H1 (cell line): ENCODE measurements at regions not wholly inside any gene's neighbourhood (a gene's known extent, or its start where the extent isn't known, plus 50 kb on each side); places are given as distances from the start of the nearest gene placed in this dataset.

Source experiments
- CTCF ChIA-PET: fragments of 300-600 bp; sonication (Branson Sonifier 250); formaldehyde crosslinking; loops from one replicate; lab custom pipeline; 2021; ENCODE audit not compliant: partially characterized antibody; lab: Charles Lee
- POLR2A ChIA-PET: fragments of 300-600 bp; sonication (Branson Sonifier 250); formaldehyde crosslinking; loops from one replicate; lab custom pipeline; 2021; ENCODE audit warnings: inconsistent platforms; ENCODE audit not compliant: partially characterized antibody; lab: Charles Lee
- DNase-seq, 2 experiments: peaks; one replicate each; pipeline versions ENCODE4 v3.0.0 to v3.0.0-alpha.2; 2010 to 2022; ENCODE audit warnings: low spot score in 2 of 2, low read depth in 1 of 2, mixed read lengths in 1 of 2
- FAIRE-seq: peaks from 2 replicates; lab custom pipeline; 2011; peaks lifted over from hg19 to GRCh38; lab: Jason Lieb, UNC
- H2AFZ ChIP-seq: 2 replicates; pipeline ENCODE4 v1.8.1; 2012; ENCODE audit warnings: low read length, inconsistent platforms
- H2AK5ac ChIP-seq: 2 replicates; pipeline ENCODE4 v1.6.1; 2013; ENCODE audit warnings: low read depth, low read length
- H2BK120ac ChIP-seq: replicated peaks from 2 replicates; pipeline ENCODE3; 2013; ENCODE audit warnings: low read depth, low read length, inconsistent platforms
- H2BK12ac ChIP-seq: 2 replicates; pipeline ENCODE4 v1.6.1; 2013; ENCODE audit warnings: low read depth, low read length
- H2BK15ac ChIP-seq: 2 replicates; pipeline ENCODE4 v1.6.1; 2013; ENCODE audit warnings: low read length
- H2BK20ac ChIP-seq: 2 replicates; pipeline ENCODE4 v1.6.1; 2013; ENCODE audit warnings: low read length
- H2BK5ac ChIP-seq: 2 replicates; pipeline ENCODE4 v1.6.1; 2013; ENCODE audit warnings: low read depth, low read length
- H3K14ac ChIP-seq: 2 replicates; pipeline ENCODE4 v1.6.1; 2013; ENCODE audit warnings: inconsistent platforms; ENCODE audit not compliant: insufficient read length
- H3K18ac ChIP-seq: 2 replicates; pipeline ENCODE4 v1.6.1; 2013; ENCODE audit warnings: low read length; ENCODE audit errors: extremely low read depth
- H3K23ac ChIP-seq: 2 replicates; pipeline ENCODE4 v1.6.1; 2013; ENCODE audit warnings: inconsistent platforms; ENCODE audit not compliant: insufficient read length
- H3K23me2 ChIP-seq: 2 replicates; pipeline ENCODE4 v1.6.1; 2013; ENCODE audit warnings: low read depth, low read length
- H3K27ac ChIP-seq: 2 replicates; pipeline ENCODE4 v1.6.1; 2011; ENCODE audit warnings: low read depth, low read length, inconsistent platforms
- H3K27me3 ChIP-seq, 4 experiments: replicated peaks in 1 of 4; 1 replicate in 1 of 4; 2 replicates in 3 of 4; pipeline versions ENCODE4 v1.6.1 to v1.8.1; 2011 to 2013; ENCODE audit warnings: low read length in 3 of 4, mild to moderate bottlenecking in 3 of 4, inconsistent platforms in 2 of 4, mixed read lengths in 2 of 4, moderate library complexity in 1 of 4; ENCODE audit not compliant: control insufficient read depth in 3 of 4, insufficient read depth in 3 of 4; ENCODE audit errors: extremely low read depth in 1 of 4
- H3K36me3 ChIP-seq, 4 experiments: 2 replicates each; pipeline versions ENCODE4 v1.6.1 to v1.8.1; 2011 to 2013; ENCODE audit warnings: mild to moderate bottlenecking in 4 of 4, low read length in 3 of 4, moderate library complexity in 2 of 4, control low read depth in 1 of 4, inconsistent platforms in 1 of 4; ENCODE audit not compliant: insufficient read depth in 4 of 4, control insufficient read depth in 2 of 4
- H3K4ac ChIP-seq: replicated peaks from 2 replicates; pipeline ENCODE3; 2013; ENCODE audit warnings: low read length, low read depth, mixed read lengths, inconsistent platforms; ENCODE audit not compliant: insufficient read length
- H3K4me1 ChIP-seq, 4 experiments: replicated peaks in 1 of 4; 1 replicate in 1 of 4; 2 replicates in 3 of 4; pipeline versions ENCODE4 v1.6.1 to v1.8.1; 2011 to 2013; ENCODE audit warnings: low read length in 3 of 4, inconsistent platforms in 2 of 4, mixed read lengths in 1 of 4; ENCODE audit not compliant: insufficient read depth in 4 of 4, control insufficient read depth in 3 of 4
- H3K4me2 ChIP-seq, 2 experiments: 2 replicates each; pipeline versions ENCODE4 v1.6.1 to v1.8.1; 2011 to 2013; ENCODE audit warnings: low read depth in 2 of 2, low read length in 2 of 2, control low read depth in 1 of 2, inconsistent platforms in 1 of 2, mild to moderate bottlenecking in 1 of 2; ENCODE audit not compliant: insufficient read depth in 1 of 2
- H3K4me3 ChIP-seq, 4 experiments: fragments of 200-600, 300-600 bp in 1 of 4; sonication (generic), shearing (Covaris generic), sonication (Bioruptor Twin) in 1 of 4; 2 replicates each; pipeline versions ENCODE4 v1.5.1 to v1.8.1; 2011 to 2016; ENCODE audit warnings: low read length in 4 of 4, low read depth in 3 of 4, control low read depth in 2 of 4, inconsistent platforms in 2 of 4, mild to moderate bottlenecking in 2 of 4, mixed read lengths in 1 of 4, moderate library complexity in 1 of 4; ENCODE audit not compliant: insufficient read depth in 2 of 4; ENCODE audit errors: extremely low read depth in 1 of 4
- H3K56ac ChIP-seq: replicated peaks from 2 replicates; pipeline ENCODE3; 2013; ENCODE audit warnings: low read depth, mild to moderate bottlenecking, mixed read lengths, low read length, inconsistent platforms; ENCODE audit not compliant: insufficient read length
- H3K79me1 ChIP-seq: 2 replicates; pipeline ENCODE4 v1.6.1; 2013; ENCODE audit warnings: low read depth, low read length, control low read depth
- H3K79me2 ChIP-seq, 2 experiments: 2 replicates each; pipeline versions ENCODE4 v1.6.1 to v1.8.1; 2012 to 2013; ENCODE audit warnings: low read length in 2 of 2, mild to moderate bottlenecking in 2 of 2, inconsistent platforms in 1 of 2; ENCODE audit not compliant: insufficient read depth in 2 of 2, control insufficient read depth in 1 of 2
- H3K9ac ChIP-seq, 4 experiments: replicated peaks in 1 of 4; 1 replicate in 1 of 4; 2 replicates in 3 of 4; pipeline versions ENCODE4 v1.6.1 to v1.8.1; 2011 to 2013; ENCODE audit warnings: low read depth in 3 of 4, low read length in 3 of 4, control low read depth in 2 of 4, mild to moderate bottlenecking in 2 of 4, moderate library complexity in 2 of 4, inconsistent platforms in 1 of 4; ENCODE audit errors: extremely low read depth in 1 of 4
- H3K9me3 ChIP-seq, 2 experiments: 2 replicates each; pipeline versions ENCODE4 v1.6.1 to v1.8.1; 2012 to 2013; ENCODE audit warnings: mild to moderate bottlenecking in 2 of 2, moderate library complexity in 2 of 2, control low read depth in 1 of 2, inconsistent platforms in 1 of 2, low read depth in 1 of 2, low read length in 1 of 2, mixed read lengths in 1 of 2; ENCODE audit not compliant: insufficient read depth in 2 of 2
- H4K20me1 ChIP-seq, 2 experiments: replicated peaks in 1 of 2; 2 replicates each; pipeline versions ENCODE3 to v1.8.1; 2011 to 2013; ENCODE audit warnings: inconsistent platforms in 2 of 2, low read length in 2 of 2, mild to moderate bottlenecking in 1 of 2; ENCODE audit not compliant: insufficient read depth in 2 of 2, control insufficient read depth in 1 of 2
- H4K5ac ChIP-seq: 2 replicates; pipeline ENCODE4 v1.6.1; 2013; ENCODE audit warnings: low read length, low read depth, mixed read lengths, inconsistent platforms; ENCODE audit not compliant: insufficient read length
- H4K8ac ChIP-seq: 2 replicates; pipeline ENCODE4 v1.8.0; 2013; ENCODE audit warnings: mild to moderate bottlenecking, moderate library complexity, low read length, inconsistent platforms; ENCODE audit not compliant: insufficient read depth; ENCODE audit errors: extremely low read depth
- H4K91ac ChIP-seq: replicated peaks from 2 replicates; pipeline ENCODE3; 2013; ENCODE audit warnings: low read length, mixed read lengths, inconsistent platforms; ENCODE audit not compliant: insufficient read length
- ASH2L ChIP-seq: fragments of 200-600, 300-600 bp; sonication (generic); IDR thresholded peaks from one replicate; pipeline ENCODE4 v1.7.1; 2017; ENCODE audit warnings: low read length
- BCL11A ChIP-seq, 2 experiments: IDR thresholded peaks; one replicate each; pipeline ENCODE4 v1.6.1; 2011; ENCODE audit warnings: low read depth in 2 of 2, low read length in 2 of 2, mild to moderate bottlenecking in 2 of 2
- CHD1 ChIP-seq: IDR thresholded peaks from 2 replicates; pipeline ENCODE4 v1.6.1; 2012; ENCODE audit warnings: low read depth, low read length, improper control_type of control experiment
- CHD2 ChIP-seq: IDR thresholded peaks from 2 replicates; pipeline ENCODE4 v1.6.1; 2012; ENCODE audit warnings: low read length, improper control_type of control experiment
- CREB1 ChIP-seq: IDR thresholded peaks from 2 replicates; pipeline ENCODE4 v1.6.1; 2012; ENCODE audit warnings: inconsistent platforms
- CTBP2 ChIP-seq: IDR thresholded peaks from 2 replicates; pipeline ENCODE4 v1.7.0; 2011; ENCODE audit warnings: borderline replicate concordance, mild to moderate bottlenecking, moderate library complexity, mixed read lengths, low read length; ENCODE audit not compliant: insufficient read depth, insufficient read length
- EP300 ChIP-seq, 2 experiments: IDR thresholded peaks; 1 replicate in 1 of 2; 2 replicates in 1 of 2; pipeline ENCODE4 v1.6.1; 2011 to 2012; ENCODE audit warnings: low read depth in 2 of 2, low read length in 2 of 2, mild to moderate bottlenecking in 2 of 2, borderline replicate concordance in 1 of 2, inconsistent platforms in 1 of 2, moderate library complexity in 1 of 2
- GABPA ChIP-seq: IDR thresholded peaks from 2 replicates; pipeline ENCODE4 v1.6.1; 2011; ENCODE audit warnings: mild to moderate bottlenecking, low read length, moderate library complexity, borderline replicate concordance; ENCODE audit not compliant: insufficient read depth
- MAFK ChIP-seq: IDR thresholded peaks from 2 replicates; pipeline ENCODE4 v1.6.1; 2012; ENCODE audit warnings: low read depth, mild to moderate bottlenecking, improper control_type of control experiment, low read length
- POU5F1 ChIP-seq: IDR thresholded peaks from 2 replicates; pipeline ENCODE4 v1.6.1; 2011; ENCODE audit warnings: low read depth, mild to moderate bottlenecking, low read length, moderate library complexity
- SRF ChIP-seq: IDR thresholded peaks from 2 replicates; pipeline ENCODE4 v1.6.1; 2011; ENCODE audit warnings: mild to moderate bottlenecking, low read depth, low read length, moderate library complexity
- SUZ12 ChIP-seq: fragments of 200-600 bp; sonication (generic); IDR thresholded peaks from 2 replicates; pipeline ENCODE4 v1.6.1; 2012; ENCODE audit warnings: mild to moderate bottlenecking, inconsistent platforms, low read length, moderate library complexity, mixed read lengths
- USF2 ChIP-seq: IDR thresholded peaks from 2 replicates; pipeline ENCODE4 v1.6.1; 2011; ENCODE audit warnings: low read length, improper control_type of control experiment
- WGBS, 2 experiments: shearing (Covaris generic) in 1 of 2; methylation state at CpG; one replicate each; pipeline versions ENCODE4 v1.1.6 to v1.1.7; 2013 to 2015; ENCODE audit warnings: low lambda C conversion rate in 2 of 2, mixed read lengths in 2 of 2, inconsistent platforms in 1 of 2, low coverage in 1 of 2, missing lambda C conversion rate in 1 of 2; ENCODE audit not compliant: insufficient replicate concordance in 2 of 2, insufficient coverage in 1 of 2, insufficient read length in 1 of 2; ENCODE audit errors: extremely low coverage in 1 of 2, missing lambda C conversion rate in 1 of 2; 5-methylcytosine and 5-hydroxymethylcytosine counted together

GRCh38 chr9:32837551-32838058 is 54.3 kb downstream of the TMEM215 start:
- Histone ChIP-seq H3K79me2 (no peaks in the 10 kb centered on the region), H2BK12ac (no peak overlapping the region), H2BK20ac (no peak overlapping the region), H4K91ac (no peak overlapping the region), H2BK120ac (no peak overlapping the region), H3K27me3 (peaks cover 0 to 1% (median 0%) of the 10 kb centered on the region in 4 experiments; a peak in 1 of 7 replicates), H3K4me3 (no peak overlapping the region), H3K56ac (no peak overlapping the region), H3K23me2 (no peaks in the 10 kb centered on the region), H2BK15ac (no peak overlapping the region), H3K4me1 (no peaks in the 10 kb centered on the region), H3K27ac (no peak overlapping the region), H4K8ac (no peak overlapping the region), H3K36me3 (no peaks in the 10 kb centered on the region), H3K23ac (no peak overlapping the region), H4K5ac (no peak overlapping the region), H2AFZ (no peak overlapping the region), H3K9me3 (no peaks in the 10 kb centered on the region), H2AK5ac (no peak overlapping the region), H4K20me1 (no peaks in the 10 kb centered on the region), H3K9ac (no peak overlapping the region), H3K4me2 (no peak overlapping the region), H3K79me1 (no peaks in the 10 kb centered on the region), H3K18ac (no peak overlapping the region), H2BK5ac (no peak overlapping the region), H3K4ac (no peak overlapping the region), H3K14ac (no peak overlapping the region)
- no peak for FAIRE-seq
- DNase-seq: no peak
- ChIA-PET POLR2A (no interaction called here), CTCF (interaction anchor here (2.3 kb wide), 1 partner anchor 131 kb away, joined by 11 read pairs; no protein-coding TSS in a partner anchor)
- 84% methylated on average over 3 of the region's 3 CpGs; no CpG with 5 or more reads in 1 of the 2 experiments for WGBS, 2 experiments
- TF ChIP-seq CREB1 (no peak), SRF (no peak), GABPA (no peak), CTBP2 (no peak), SUZ12 (no peak), CHD1 (no peak), POU5F1 (no peak), USF2 (no peak), EP300 (IDR thresholded peaks at IDR 0.05; ENCODE audit: borderline replicate concordance in 1 of 2, low read depth in 2 of 2, low read length in 2 of 2) (no peak), ASH2L (no peak), CHD2 (no peak), MAFK (no peak), BCL11A (IDR thresholded peaks at IDR 0.05; ENCODE audit: low read depth in 2 of 2, low read length in 2 of 2) (no peak)
